Central memory CD8-positive, alpha-beta T cell (primary cell): ENCODE measurements at regions not wholly inside any gene's neighbourhood (a gene's known extent, or its start where the extent isn't known, plus 50 kb on each side); places are given as distances from the start of the nearest gene placed in this dataset.
"Not testable (repeated sequence)": the region's sequence is repeated elsewhere in the genome, so short reads cannot be mapped to it uniquely, and the experiment has no call there.

Experiments
- ATAC-seq: fragments of 150-1000 bp; cut with Tn5 transposase; replicated peaks from 2 replicates; pipeline ENCODE4 v1.10.0; 2022; ENCODE audit warnings: mild to moderate bottlenecking, moderate FRiP score, moderate number of reproducible peaks; ENCODE audit not compliant: poor library complexity, severe bottlenecking; ENCODE audit errors: extremely low read depth
- DNase-seq, 2 donors: peaks; one replicate each; pipeline ENCODE4 v3.0.0; 2021; ENCODE audit warnings: low spot score in 2 of 2
- H3K27ac Mint-ChIP-seq: one replicate; pipeline ENCODE4 v1.8.0; 2022; ENCODE audit warnings: low read depth, mild to moderate bottlenecking, moderate library complexity, mixed read lengths
- H3K27me3 Mint-ChIP-seq: one replicate; pipeline ENCODE4 v1.8.0; 2022; ENCODE audit warnings: mixed read lengths
- H3K36me3 Mint-ChIP-seq: one replicate; pipeline ENCODE4 v1.8.0; 2022; ENCODE audit warnings: mild to moderate bottlenecking, moderate library complexity, mixed read lengths; ENCODE audit not compliant: insufficient read depth
- H3K4me1 Mint-ChIP-seq: one replicate; pipeline ENCODE4 v1.8.0; 2022; ENCODE audit warnings: mixed read lengths
- H3K4me3 Mint-ChIP-seq: one replicate; pipeline ENCODE4 v1.8.0; 2022; ENCODE audit warnings: mild to moderate bottlenecking, moderate library complexity, mixed read lengths
- H3K9me3 Mint-ChIP-seq: one replicate; pipeline ENCODE4 v1.8.0; 2022; ENCODE audit warnings: mixed read lengths

DNA sequence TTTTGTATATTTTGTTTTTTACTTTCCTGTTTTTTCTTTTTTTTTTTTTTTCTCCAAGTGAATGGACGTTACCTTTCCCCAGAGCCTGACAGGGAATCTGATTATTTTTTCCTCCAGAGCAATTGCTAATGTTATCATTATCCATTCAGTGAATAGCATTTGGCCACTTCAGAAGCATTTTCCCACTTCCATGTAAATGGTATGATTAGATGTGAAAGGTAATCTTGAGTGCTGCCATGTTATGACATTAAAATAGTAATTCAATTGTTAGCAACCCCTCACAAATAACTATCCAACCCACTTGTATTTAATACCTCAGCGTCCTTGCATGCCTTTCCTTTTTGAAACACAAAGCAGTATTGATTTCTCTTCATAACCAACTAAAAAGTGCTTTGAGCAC lies 1243.8 kb downstream of the CDH8 start:
- H3K4me1 Mint-ChIP-seq: no peaks in the 10 kb centered on the region
- peaks cover 25% of the 10 kb centered on the region for H3K9me3 Mint-ChIP-seq
- H3K27ac Mint-ChIP-seq: no peak overlapping the region
- no peak for DNase-seq
- no peak for ATAC-seq
- no peaks in the 10 kb centered on the region for H3K36me3 Mint-ChIP-seq
- H3K27me3 Mint-ChIP-seq: no peaks in the 10 kb centered on the region
- H3K4me3 Mint-ChIP-seq: no peak overlapping the region

DNA sequence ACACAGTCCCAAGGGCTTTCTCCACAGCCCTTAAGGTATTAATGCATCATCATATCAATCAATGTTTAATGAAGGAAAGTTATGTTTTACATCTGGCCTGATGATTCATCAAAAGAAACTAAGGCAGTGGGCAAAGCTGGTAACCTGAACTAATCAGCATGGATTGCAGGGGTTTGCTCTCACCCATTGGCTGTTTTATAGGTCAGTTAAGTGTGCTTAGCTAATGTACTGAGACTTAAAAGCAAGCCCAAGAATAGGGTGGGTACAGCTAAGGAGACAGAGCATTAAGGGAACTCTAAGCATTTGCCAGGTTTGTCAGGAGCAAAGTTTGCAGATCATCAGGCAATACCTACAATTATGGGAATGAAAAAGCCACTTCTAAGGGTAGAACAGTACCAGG lies 1247.6 kb downstream of the CDH8 start:
- DNase-seq (no peak), ATAC-seq (no peak)
- Mint-ChIP-seq H3K4me3 (no peak overlapping the region), H3K27me3 (no peaks in the 10 kb centered on the region), H3K4me1 (no peaks in the 10 kb centered on the region), H3K9me3 (peaks cover 20% of the 10 kb centered on the region), H3K27ac (no peak overlapping the region), H3K36me3 (no peaks in the 10 kb centered on the region)

DNA sequence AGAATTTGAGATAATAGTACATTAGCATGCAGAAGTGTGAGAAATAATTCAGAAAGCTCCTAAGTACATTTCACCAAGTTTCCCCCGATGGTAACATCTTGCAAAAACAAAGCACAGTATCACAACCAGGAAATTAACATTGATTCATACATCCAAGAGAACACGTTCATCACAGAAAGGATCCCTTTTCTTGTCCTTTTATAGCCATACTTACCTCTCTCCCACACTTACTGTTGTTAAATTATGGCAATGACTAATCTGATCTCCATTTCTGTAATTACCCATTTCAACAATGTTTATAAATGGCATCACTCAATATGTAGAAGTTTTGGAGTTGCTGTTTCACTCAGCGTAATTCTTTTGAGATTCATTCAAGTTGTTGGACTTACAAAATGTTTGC lies 1260.0 kb downstream of the CDH8 start:
- no peak overlapping the region for H3K4me3 Mint-ChIP-seq
- no peak overlapping the region for H3K27ac Mint-ChIP-seq
- H3K36me3 Mint-ChIP-seq: no peaks in the 10 kb centered on the region
- no peaks in the 10 kb centered on the region for H3K4me1 Mint-ChIP-seq
- no peaks in the 10 kb centered on the region for H3K27me3 Mint-ChIP-seq
- DNase-seq (no peak), ATAC-seq (no peak)
- H3K9me3 Mint-ChIP-seq: peaks cover 33% of the 10 kb centered on the region

DNA sequence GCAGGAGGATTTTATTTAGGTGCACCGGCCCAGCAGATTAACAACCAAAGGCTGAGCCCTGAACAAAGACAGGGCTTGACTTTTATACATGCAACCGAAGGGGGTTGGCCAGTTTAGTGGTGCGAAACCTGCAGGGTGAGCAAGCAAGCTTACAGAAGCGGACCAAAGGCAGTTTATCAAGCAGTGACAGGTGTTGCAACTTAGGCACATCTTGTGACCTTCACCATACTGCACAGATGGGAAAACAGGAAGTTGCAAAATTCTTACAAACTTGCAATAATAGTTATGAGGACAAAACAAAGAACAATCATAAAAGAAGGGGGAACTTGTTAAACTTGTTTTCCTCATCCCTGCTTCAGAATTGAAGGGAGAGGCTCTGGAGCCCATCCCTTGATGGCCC lies 1265.1 kb downstream of the CDH8 start:
- H3K27ac Mint-ChIP-seq: no peak overlapping the region
- no peaks in the 10 kb centered on the region for H3K36me3 Mint-ChIP-seq
- DNase-seq: no peak
- no peaks in the 10 kb centered on the region for H3K4me1 Mint-ChIP-seq
- no peak overlapping the region for H3K4me3 Mint-ChIP-seq
- peaks cover 22% of the 10 kb centered on the region for H3K9me3 Mint-ChIP-seq
- H3K27me3 Mint-ChIP-seq: no peaks in the 10 kb centered on the region
- no peak for ATAC-seq

DNA sequence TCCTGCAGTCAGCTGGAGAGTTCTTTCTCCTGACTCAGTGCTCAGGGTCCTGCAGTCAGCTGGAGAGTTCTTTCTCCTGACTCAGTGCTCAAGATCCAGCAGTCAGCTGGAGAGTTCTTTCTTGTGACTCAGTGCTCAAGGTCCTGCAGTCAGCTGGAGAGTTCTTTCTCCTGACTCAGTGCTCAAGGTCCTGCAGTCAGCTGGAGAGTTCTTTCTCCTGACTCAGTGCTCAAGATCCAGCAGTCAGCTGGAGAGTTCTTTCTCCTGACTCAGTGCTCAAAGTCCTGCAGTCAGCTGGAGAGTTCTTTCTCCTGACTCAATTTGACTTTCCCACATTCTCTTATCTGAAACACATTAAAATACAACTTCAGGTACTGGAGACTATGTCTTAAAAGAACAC lies 1265.9 kb downstream of the CDH8 start:
- H3K27ac Mint-ChIP-seq, DNase-seq, H3K4me3 Mint-ChIP-seq, H3K4me1 Mint-ChIP-seq, ATAC-seq, H3K27me3 Mint-ChIP-seq, H3K36me3 Mint-ChIP-seq: not testable (repeated sequence)
- peaks cover 25% of the 10 kb centered on the region for H3K9me3 Mint-ChIP-seq

DNA sequence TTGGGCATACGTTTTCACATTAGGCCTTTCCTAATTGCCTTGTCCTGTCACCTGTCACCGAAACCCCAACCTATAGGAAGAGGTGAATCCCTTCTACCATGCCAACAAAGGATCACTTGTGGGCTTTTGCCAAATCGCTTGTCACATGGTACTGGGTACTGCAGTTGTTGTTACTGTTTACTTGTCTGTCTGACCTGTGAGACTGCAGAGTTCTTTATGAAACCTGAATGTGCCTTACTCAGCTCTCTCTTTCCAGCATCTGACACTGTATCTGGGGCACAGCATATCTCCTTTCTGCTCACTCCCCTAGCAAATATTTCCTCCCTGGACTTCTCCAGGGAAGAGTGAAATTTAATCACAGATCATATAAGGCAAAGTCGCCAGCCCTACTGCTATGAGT lies 1272.4 kb downstream of the CDH8 start:
- DNase-seq (no peak), ATAC-seq (no peak)
- Mint-ChIP-seq H3K4me1 (no peaks in the 10 kb centered on the region), H3K9me3 (peaks cover 26% of the 10 kb centered on the region), H3K27ac (no peak overlapping the region), H3K36me3 (no peaks in the 10 kb centered on the region), H3K4me3 (no peak overlapping the region), H3K27me3 (no peaks in the 10 kb centered on the region)

DNA sequence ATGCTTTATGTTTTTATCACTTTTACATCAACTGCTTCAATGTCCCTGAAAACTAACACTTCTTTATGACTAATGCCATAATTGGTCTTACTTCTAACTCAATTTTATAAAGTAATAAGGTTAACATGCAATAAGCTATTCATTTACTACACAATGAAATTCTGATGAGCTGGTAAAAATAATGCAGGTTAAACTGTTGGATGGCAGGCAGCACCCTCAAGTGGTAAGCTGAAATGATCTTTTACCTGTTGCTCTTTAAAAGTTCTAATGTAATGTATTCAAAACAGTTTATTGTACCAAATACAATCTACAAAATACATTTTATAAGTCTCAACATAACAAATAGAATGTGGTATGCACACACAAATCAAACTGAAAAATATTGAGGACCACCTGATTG lies 1280.3 kb downstream of the CDH8 start:
- Mint-ChIP-seq H3K4me3 (no peak overlapping the region), H3K27me3 (no peaks in the 10 kb centered on the region), H3K4me1 (no peaks in the 10 kb centered on the region), H3K9me3 (peaks cover 11% of the 10 kb centered on the region), H3K27ac (no peak overlapping the region), H3K36me3 (no peaks in the 10 kb centered on the region)
- ATAC-seq (no peak), DNase-seq (no peak)

DNA sequence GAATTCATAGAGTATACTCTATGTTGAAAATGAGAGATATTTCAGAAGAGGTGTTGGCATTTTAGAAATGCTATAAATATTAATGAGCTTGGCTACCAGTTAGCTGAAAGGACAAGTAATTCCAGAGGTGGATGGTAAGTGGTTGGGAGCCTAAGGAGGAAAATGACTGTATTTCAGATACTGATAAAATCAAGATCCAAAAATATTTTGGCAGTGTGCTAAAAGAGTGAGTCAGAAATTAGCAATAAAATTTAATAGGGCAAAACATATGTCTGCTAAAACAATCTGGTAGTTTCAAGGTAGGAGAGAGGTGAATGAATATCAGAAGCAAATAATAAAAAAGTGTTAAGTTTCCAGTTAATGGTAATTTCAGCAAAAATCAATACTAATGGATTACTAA lies 1287.9 kb downstream of the CDH8 start:
- no peak for ATAC-seq
- Mint-ChIP-seq H3K36me3 (no peaks in the 10 kb centered on the region), H3K4me1 (no peaks in the 10 kb centered on the region), H3K9me3 (peaks cover 52% of the 10 kb centered on the region), H3K4me3 (no peak overlapping the region), H3K27ac (no peak overlapping the region), H3K27me3 (no peaks in the 10 kb centered on the region)
- no peak for DNase-seq

DNA sequence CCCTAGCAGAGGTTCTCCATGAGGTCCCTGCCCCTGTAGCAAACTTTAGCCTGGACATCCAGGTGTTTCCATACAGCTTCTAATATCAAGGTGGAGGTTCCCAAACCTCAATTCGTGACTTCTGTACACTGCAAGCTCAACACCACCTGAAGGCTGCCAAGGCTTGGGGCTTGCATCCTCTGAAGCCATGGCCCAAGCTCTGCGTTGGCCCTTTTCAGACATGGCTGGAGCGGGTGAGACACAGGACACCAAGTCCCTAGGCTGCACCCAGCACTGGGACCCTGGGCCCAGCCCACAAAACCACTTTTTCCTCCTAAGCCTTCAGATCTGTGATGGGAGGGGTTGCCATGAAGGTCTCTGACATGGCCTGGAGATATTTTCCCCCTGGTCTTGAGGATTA lies 1292.0 kb downstream of the CDH8 start:
- DNase-seq: no peak
- no peaks in the 10 kb centered on the region for H3K27me3 Mint-ChIP-seq
- H3K36me3 Mint-ChIP-seq: no peaks in the 10 kb centered on the region
- no peak overlapping the region for H3K27ac Mint-ChIP-seq
- no peak for ATAC-seq
- H3K9me3 Mint-ChIP-seq: peaks cover 62% of the 10 kb centered on the region
- no peak overlapping the region for H3K4me3 Mint-ChIP-seq
- H3K4me1 Mint-ChIP-seq: no peaks in the 10 kb centered on the region

DNA sequence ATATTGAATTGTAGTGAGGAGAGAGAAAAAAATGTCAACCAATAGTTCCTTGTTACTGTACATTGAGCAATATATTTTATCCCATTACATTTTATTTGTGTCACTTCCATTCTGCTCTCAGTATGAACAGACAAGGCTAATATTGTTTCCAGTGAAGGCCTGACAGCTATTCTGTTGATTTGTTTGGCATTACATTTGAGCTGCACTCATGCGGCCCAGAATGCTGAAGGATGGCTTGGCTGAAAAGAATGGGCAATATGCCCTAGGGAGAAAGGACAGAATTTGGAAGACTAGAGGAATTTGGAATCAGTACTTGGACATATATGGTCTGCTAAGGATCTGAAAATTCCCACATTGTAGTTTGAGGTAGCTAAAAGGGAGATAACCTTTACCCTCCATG lies 1294.4 kb downstream of the CDH8 start:
- no peaks in the 10 kb centered on the region for H3K4me1 Mint-ChIP-seq
- DNase-seq: no peak
- ATAC-seq: no peak
- H3K27ac Mint-ChIP-seq: no peak overlapping the region
- no peaks in the 10 kb centered on the region for H3K36me3 Mint-ChIP-seq
- H3K9me3 Mint-ChIP-seq: peaks cover 45% of the 10 kb centered on the region
- H3K4me3 Mint-ChIP-seq: no peak overlapping the region
- H3K27me3 Mint-ChIP-seq: no peaks in the 10 kb centered on the region

DNA sequence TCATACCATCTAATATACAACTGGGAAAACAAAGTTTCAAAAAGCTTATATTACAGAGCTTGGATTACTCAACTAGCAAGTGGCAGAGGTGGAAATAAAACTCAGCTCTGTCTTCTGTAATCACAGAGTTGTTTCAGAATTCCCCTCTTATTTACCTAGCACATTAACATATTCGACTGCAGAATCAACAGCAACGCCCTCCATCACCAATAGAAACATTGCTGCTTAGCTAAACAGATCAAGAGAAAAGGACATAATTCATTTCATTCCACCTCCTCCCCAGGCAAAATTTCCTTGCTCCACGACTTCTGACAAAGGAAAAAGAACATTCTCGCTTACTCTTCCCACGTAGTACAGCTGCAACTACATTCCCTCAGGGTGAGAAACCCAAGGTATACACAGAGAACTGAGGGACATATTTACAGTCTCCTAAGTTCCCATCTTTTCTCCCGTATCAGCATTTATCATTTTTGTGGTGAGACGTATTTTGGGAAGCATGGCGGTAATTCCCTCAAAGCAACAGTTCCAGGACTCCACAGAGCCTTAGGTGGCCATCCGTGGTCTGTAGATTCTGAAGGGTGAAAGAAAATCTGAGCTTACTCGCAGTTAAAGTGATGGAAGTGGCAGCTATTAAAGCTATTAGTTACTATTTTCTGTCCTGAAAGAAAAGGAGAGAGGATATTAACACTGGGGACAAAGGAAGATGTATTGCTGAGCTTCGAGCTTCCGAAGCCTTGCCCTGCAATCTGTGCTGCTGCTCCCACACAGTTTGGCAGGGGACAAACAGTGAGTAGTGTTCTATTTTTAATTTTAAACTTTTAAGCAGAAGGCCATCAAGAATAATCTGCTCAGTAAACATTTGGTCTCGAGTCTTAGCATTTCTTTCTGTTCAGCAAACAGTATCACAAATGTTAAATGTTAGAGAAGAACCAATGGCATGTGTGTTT lies 1296.2 kb downstream of the CDH8 start:
- H3K27me3 Mint-ChIP-seq: no peaks in the 10 kb centered on the region
- H3K27ac Mint-ChIP-seq: no peak overlapping the region
- ATAC-seq (no peak), DNase-seq (no peak)
- no peaks in the 10 kb centered on the region for H3K36me3 Mint-ChIP-seq
- no peaks in the 10 kb centered on the region for H3K4me1 Mint-ChIP-seq
- H3K9me3 Mint-ChIP-seq: peaks cover 33% of the 10 kb centered on the region
- H3K4me3 Mint-ChIP-seq: no peak overlapping the region

DNA sequence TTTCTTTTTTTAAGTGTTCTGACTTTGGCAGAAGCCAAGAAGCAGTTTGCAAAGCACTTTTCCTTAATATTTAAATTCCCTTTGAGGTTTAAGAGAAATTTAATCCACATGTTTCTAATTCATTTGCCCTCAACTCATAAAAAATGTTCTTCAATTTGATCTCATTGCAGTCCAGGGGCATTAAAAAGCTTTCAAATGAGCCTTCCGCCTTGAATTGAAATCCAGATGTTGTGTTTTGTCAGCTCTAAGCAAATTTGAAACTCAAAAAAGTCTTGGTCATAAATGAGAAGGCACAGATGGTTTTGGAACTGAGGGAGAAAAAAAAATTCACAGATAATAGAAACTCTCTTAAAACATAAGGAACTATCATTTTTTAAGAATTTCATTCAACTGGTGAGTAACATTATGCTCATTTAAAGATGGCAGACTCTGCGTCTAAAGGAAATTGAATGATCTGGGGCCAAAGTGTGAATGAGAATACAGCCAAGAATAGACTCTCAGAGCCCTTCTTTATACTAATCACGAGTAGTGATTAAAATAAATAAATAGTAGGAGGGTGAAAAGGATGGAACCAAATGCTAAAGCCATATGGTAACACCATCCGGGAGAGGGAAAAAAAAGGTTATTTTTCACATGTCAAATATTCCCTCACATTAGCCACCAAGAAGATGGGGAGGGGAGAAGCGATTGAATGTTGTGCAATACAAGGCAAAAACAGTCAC lies 1304.7 kb downstream of the CDH8 start:
- Mint-ChIP-seq H3K4me1 (no peaks in the 10 kb centered on the region), H3K27ac (no peak overlapping the region), H3K27me3 (no peaks in the 10 kb centered on the region), H3K4me3 (no peak overlapping the region), H3K9me3 (peaks cover 12% of the 10 kb centered on the region), H3K36me3 (no peaks in the 10 kb centered on the region)
- no peak for DNase-seq
- no peak for ATAC-seq

DNA sequence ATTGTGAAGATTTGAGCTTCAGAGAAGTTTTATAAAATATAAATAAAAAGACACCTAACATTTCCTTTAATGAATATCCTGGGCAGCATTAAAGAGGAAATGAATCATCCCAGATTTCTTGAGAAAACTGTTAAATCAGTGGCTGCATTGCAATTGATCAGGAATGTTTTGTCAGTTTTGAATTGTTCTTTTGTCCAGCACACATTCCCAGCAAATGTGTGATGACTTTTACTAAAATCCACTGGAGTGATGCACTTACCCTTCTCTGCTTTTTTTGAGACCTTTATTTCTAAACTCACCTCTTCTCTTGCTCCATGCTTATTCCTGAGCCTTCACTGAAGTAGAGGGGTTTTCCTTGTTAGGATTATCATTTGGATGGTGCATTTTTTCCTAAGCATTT lies 1307.2 kb downstream of the CDH8 start:
- Mint-ChIP-seq H3K27ac (no peak overlapping the region), H3K4me3 (no peak overlapping the region), H3K36me3 (no peaks in the 10 kb centered on the region), H3K27me3 (no peaks in the 10 kb centered on the region), H3K9me3 (peaks cover 12% of the 10 kb centered on the region), H3K4me1 (no peaks in the 10 kb centered on the region)
- ATAC-seq (no peak), DNase-seq (no peak)
